HepG2 (cell line): ENCODE measurements at regions not wholly inside any gene's neighbourhood (a gene's known extent, or its start where the extent isn't known, plus 50 kb on each side); places are given as distances from the start of the nearest gene placed in this dataset.

Experiments
- ATAC-seq: fragments of 200-7000 bp; cut with Tn5 transposase; 3 replicates; pipeline ENCODE4 v1.9.1; 2020; ENCODE audit warnings: mild to moderate bottlenecking, moderate library complexity
- BruUV-seq: library from RNA; stranded (reverse); fragments of 400-500 nt; replicated peaks from 2 replicates; lab custom pipeline; 2021; lab: Mats Ljungman, UMichigan
- CTCF ChIA-PET: fragments of 300-600 bp; formaldehyde crosslinking; extraction: SDS; loops from one replicate; lab custom pipeline; 2021; ENCODE audit warnings: low total read pairs, inconsistent platforms, low intra/inter-chr PET ratio; lab: Yijun Ruan, JAX
- POLR2A ChIA-PET: fragments of 350-600 bp; sonication (Branson Sonifier 250); formaldehyde crosslinking; loops from one replicate; lab custom pipeline; 2020; ENCODE audit warnings: antibody characterized with exemption, inconsistent platforms; lab: Yijun Ruan, JAX
- DNase-seq: peaks from one replicate; pipeline ENCODE4 v3.0.0-alpha.2; 2015; ENCODE audit warnings: low spot score
- FAIRE-seq: peaks from 3 replicates; lab custom pipeline; 2011; peaks lifted over from hg19 to GRCh38; lab: Jason Lieb, UNC
- H2AFZ ChIP-seq: one replicate; pipeline ENCODE4 v1.6.1; 2011; ENCODE audit warnings: low read length, inconsistent platforms
- H3K27ac ChIP-seq: fragments of 300-600 bp; 3 replicates; pipeline ENCODE4 v1.8.0; 2011; ENCODE audit warnings: mixed run types, mild to moderate bottlenecking, mixed read lengths, low read length, inconsistent platforms; ENCODE audit not compliant: insufficient read depth; ENCODE audit errors: extremely low read length
- H3K27me3 ChIP-seq, 2 experiments: fragments of 200-600 bp in 1 of 2; 2 replicates in 1 of 2; 3 replicates in 1 of 2; pipeline versions ENCODE4 v1.6.0 to v1.8.0; 2011; ENCODE audit warnings: low read length in 2 of 2, mild to moderate bottlenecking in 2 of 2, moderate library complexity in 2 of 2, inconsistent platforms in 1 of 2; ENCODE audit not compliant: insufficient read depth in 2 of 2, control insufficient read depth in 1 of 2
- H3K36me3 ChIP-seq, 2 experiments: fragments of 200-600 bp in 1 of 2; replicated peaks in 1 of 2; 2 replicates in 1 of 2; 3 replicates in 1 of 2; pipeline versions ENCODE4 v1.5.1 to v1.8.0; 2011; ENCODE audit warnings: low read length in 2 of 2, inconsistent platforms in 1 of 2; ENCODE audit not compliant: insufficient read depth in 2 of 2, control insufficient read depth in 1 of 2
- H3K4me1 ChIP-seq: 2 replicates; pipeline ENCODE4 v1.5.1; 2012; ENCODE audit warnings: low read length, inconsistent platforms; ENCODE audit not compliant: insufficient read depth
- H3K4me2 ChIP-seq: 2 replicates; pipeline ENCODE4 v1.6.0; 2011; ENCODE audit warnings: low read depth, low read length, inconsistent platforms
- H3K4me3 ChIP-seq, 3 experiments: fragments of 200-600 bp in 1 of 3; sonication (generic), shearing (Covaris generic) in 1 of 3; replicated peaks in 1 of 3; 2 replicates each; pipeline ENCODE4 v1.5.1; 2011 to 2016; ENCODE audit warnings: low read length in 3 of 3, inconsistent platforms in 2 of 3, low read depth in 2 of 3, mild to moderate bottlenecking in 2 of 3, control low read depth in 1 of 3, mixed read lengths in 1 of 3; ENCODE audit not compliant: insufficient read depth in 1 of 3
- H3K79me2 ChIP-seq: one replicate; pipeline ENCODE4 v1.6.1; 2011; ENCODE audit warnings: low read length, inconsistent platforms; ENCODE audit not compliant: insufficient read depth
- H3K9ac ChIP-seq: 2 replicates; pipeline ENCODE4 v1.6.0; 2011; ENCODE audit warnings: mild to moderate bottlenecking, low read depth, low read length, inconsistent platforms; ENCODE audit not compliant: insufficient read depth
- H3K9me3 ChIP-seq: 2 replicates; pipeline ENCODE4 v1.5.1; 2012; ENCODE audit warnings: mild to moderate bottlenecking, low read length
- H4K20me1 ChIP-seq: 2 replicates; pipeline ENCODE4 v1.6.0; 2011; ENCODE audit warnings: inconsistent platforms, mild to moderate bottlenecking, low read length, moderate library complexity; ENCODE audit not compliant: insufficient read depth
- BRF2 ChIP-seq: sonication (generic); formaldehyde crosslinking; IDR thresholded peaks from 2 replicates; pipeline ENCODE4 v1.8.1; 2022; ENCODE audit warnings: mild to moderate bottlenecking, missing genetic modification reagents
- GABPA ChIP-seq, 2 experiments: IDR thresholded peaks; 2 replicates each; pipeline ENCODE4 v1.6.1; 2011 to 2016; ENCODE audit warnings: low read depth in 2 of 2, low read length in 1 of 2, missing biosample characterization in 1 of 2, missing genetic modification characterization in 1 of 2
- KLF6 ChIP-seq: IDR thresholded peaks from 2 replicates; pipeline ENCODE4 v1.8.0; 2016; ENCODE audit warnings: missing biosample characterization, missing genetic modification reagents
- STAG1 ChIP-seq: sonication (generic); formaldehyde crosslinking; IDR thresholded peaks from 2 replicates; pipeline ENCODE4 v1.4.0; 2020; ENCODE audit warnings: missing genetic modification reagents
- U2AF1 ChIP-seq: fragments of 200-400 bp; formaldehyde crosslinking; optimal IDR thresholded peaks from 2 replicates; pipeline ENCODE3; 2017; ENCODE audit warnings: mild to moderate bottlenecking, low read depth, low read length
- ZNF18 ChIP-seq: sonication (generic); formaldehyde crosslinking; IDR thresholded peaks from 2 replicates; pipeline ENCODE4 v1.8.0; 2022; ENCODE audit warnings: mild to moderate bottlenecking, missing genetic modification reagents; ENCODE audit not compliant: insufficient replicate concordance
- ZNF329 ChIP-seq: sonication (generic); formaldehyde crosslinking; IDR thresholded peaks from 2 replicates; pipeline ENCODE4 v1.9.0; 2021; ENCODE audit warnings: low read depth, mild to moderate bottlenecking, missing genetic modification reagents
- ZNF770 ChIP-seq: sonication (generic); formaldehyde crosslinking; IDR thresholded peaks from 2 replicates; pipeline ENCODE4 v1.5.0; 2020; ENCODE audit warnings: mild to moderate bottlenecking, missing genetic modification reagents
- WGBS: methylation state at CpG from one replicate; pipeline ENCODE4 v1.1.6; 2017; ENCODE audit warnings: low lambda C conversion rate; 5-methylcytosine and 5-hydroxymethylcytosine counted together
- in situ Hi-C: cut with HindIII; loops from 2 replicates; pipeline ENCODE4 v1.10.0; 2017; ENCODE audit warnings: low pct_unique_long_range_greater_than_20kb; ENCODE audit not compliant: extremely low pct_ligation_motif_present
- intact Hi-C: fragments of 100-400 bp; cut with micrococcal nuclease; formaldehyde crosslinking; loops from one replicate; pipeline ENCODE4 v1.10.0; 2022; ENCODE audit not compliant: unreplicated experiment

GRCh38 chr11:26025676-26026075 lies 306.3 kb upstream of the ANO3 start (continued):
- no peak for TF ChIP-seq BRF2
- no peak for TF ChIP-seq KLF6 (CRISPR knock-in tag)
- TF ChIP-seq ZNF18: no peak
- TF ChIP-seq, all 625 proteins: peak for 0

- Histone ChIP-seq H3K27me3 (no peaks in the 10 kb centered on the region), H3K27ac (no peak overlapping the region), H3K4me3 (no peak overlapping the region), H3K9me3 (no peaks in the 10 kb centered on the region), H3K9ac (no peak overlapping the region), H3K79me2 (no peaks in the 10 kb centered on the region), H2AFZ (no peak overlapping the region), H3K4me2 (no peak overlapping the region), H3K4me1 (no peaks in the 10 kb centered on the region), H3K36me3 (no peaks in the 10 kb centered on the region), H4K20me1 (no peaks in the 10 kb centered on the region)
- no peak for TF ChIP-seq ZNF770 (CRISPR knock-in tag)
- TF ChIP-seq GABPA (IDR thresholded peaks at IDR 0.05; ENCODE audit: low read depth, low read length): no peak
- no peak for TF ChIP-seq GABPA (CRISPR knock-in tag; IDR thresholded peaks at IDR 0.05; ENCODE audit: low read depth)
- TF ChIP-seq STAG1 (CRISPR knock-in tag): no peak
- TF ChIP-seq ZNF329 (CRISPR knock-in tag): no peak
- TF ChIP-seq U2AF1: no peak
- no peak for ATAC-seq
- in situ Hi-C loops (no loop called here), intact Hi-C loops (no loop called here)
- DNase-seq: no peak
- 0% methylated on average over 1 of the region's 1 CpG for WGBS
- ChIA-PET POLR2A (no interaction called here), CTCF (no interaction called here)
- no TSS peak for BruUV-seq
- no peak for FAIRE-seq
Measured at GRCh38 chr11:26026078-26026477, 305.9 kb upstream of the ANO3 start.
